ENCODE measurements at regions not wholly inside any gene's neighbourhood (a gene's known extent, or its start where the extent isn't known, plus 50 kb on each side); places are given as distances from the start of the nearest gene placed in this dataset.

DNA sequence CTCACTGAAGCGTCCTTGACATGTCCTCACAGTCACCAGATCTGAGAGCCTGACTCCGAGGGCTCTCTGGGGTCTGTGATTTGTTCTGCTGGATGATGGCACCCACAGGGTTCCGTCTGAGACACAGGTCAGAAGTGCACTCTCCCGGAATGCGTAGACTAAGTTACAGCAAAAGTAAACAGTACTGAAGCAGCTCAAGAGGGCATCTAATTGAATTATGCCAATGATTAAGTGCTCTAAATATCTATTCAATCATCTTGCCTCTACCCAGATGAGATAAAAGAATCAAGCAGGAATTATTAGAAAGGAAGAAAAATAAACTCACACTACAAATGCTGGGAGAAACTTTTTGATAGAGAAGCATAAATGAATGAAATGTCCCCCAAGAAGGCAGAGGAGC, 544.1 kb downstream of the SOX11 start:
- no peak for DNase-seq
- no peaks in the 10 kb centered on the region for H3K4me1 ChIP-seq
- 43 to 44% methylated on average over 5 of the region's 5 CpGs for WGBS, 2 donors
- no peaks in the 10 kb centered on the region for H3K9me3 ChIP-seq
- intact Hi-C loops (cut with DNase I) = no loop called here
- no peak overlapping the region for H3K27ac ChIP-seq
- no peak overlapping the region for H3K4me3 ChIP-seq
- ATAC-seq = no peak
- TF ChIP-seq, protein P1, sequence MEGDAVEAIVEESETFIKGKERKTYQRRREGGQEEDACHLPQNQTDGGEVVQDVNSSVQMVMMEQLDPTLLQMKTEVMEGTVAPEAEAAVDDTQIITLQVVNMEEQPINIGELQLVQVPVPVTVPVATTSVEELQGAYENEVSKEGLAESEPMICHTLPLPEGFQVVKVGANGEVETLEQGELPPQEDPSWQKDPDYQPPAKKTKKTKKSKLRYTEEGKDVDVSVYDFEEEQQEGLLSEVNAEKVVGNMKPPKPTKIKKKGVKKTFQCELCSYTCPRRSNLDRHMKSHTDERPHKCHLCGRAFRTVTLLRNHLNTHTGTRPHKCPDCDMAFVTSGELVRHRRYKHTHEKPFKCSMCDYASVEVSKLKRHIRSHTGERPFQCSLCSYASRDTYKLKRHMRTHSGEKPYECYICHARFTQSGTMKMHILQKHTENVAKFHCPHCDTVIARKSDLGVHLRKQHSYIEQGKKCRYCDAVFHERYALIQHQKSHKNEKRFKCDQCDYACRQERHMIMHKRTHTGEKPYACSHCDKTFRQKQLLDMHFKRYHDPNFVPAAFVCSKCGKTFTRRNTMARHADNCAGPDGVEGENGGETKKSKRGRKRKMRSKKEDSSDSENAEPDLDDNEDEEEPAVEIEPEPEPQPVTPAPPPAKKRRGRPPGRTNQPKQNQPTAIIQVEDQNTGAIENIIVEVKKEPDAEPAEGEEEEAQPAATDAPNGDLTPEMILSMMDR (IDR thresholded peaks at IDR 0.05) = no peak
- no peak for FAIRE-seq
- no peaks in the 10 kb centered on the region for H3K27me3 ChIP-seq
- H3K36me3 ChIP-seq = no peaks in the 10 kb centered on the region

DNA sequence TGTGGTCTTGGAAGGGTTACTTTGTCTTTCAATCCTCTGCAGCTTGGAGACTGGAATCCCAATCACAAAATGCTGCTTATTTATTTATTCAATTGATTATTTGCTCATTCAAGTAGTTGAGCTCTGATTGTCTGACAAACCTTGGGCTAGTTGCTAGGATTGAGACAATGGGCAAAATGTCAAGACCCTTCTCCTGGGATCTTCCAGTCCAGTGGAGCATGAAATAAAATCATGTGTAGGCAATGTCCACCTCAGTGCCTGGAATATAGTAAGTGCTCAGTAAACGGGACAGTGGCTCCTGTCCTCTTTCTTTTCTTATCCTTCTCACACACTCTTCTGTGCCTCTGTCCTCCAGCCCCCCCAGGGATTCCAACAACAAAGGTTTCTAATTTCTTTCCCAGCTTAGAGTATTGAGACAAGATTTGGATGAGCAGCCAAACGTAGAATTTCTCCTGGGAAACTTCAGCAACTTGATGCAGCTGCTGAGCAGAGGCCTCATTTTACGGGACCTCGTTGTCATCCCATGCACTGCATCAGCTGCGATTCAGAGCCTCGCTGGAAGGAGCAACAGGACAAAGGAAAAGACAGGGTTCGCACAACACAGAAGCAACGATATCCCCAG, 545.0 kb downstream of the SOX11 start:
- FAIRE-seq (no peak), DNase-seq (no peak), ATAC-seq (no peak)
- H3K27ac ChIP-seq = no peak overlapping the region
- no peaks in the 10 kb centered on the region for H3K4me1 ChIP-seq
- no peaks in the 10 kb centered on the region for H3K36me3 ChIP-seq
- TF ChIP-seq, protein P1 (IDR thresholded peaks at IDR 0.05) = no peak
- 91 to 92% methylated on average over 8 of the region's 8 CpGs for WGBS, 2 donors
- no peaks in the 10 kb centered on the region for H3K9me3 ChIP-seq
- intact Hi-C loops (cut with DNase I) = no loop called here
- no peaks in the 10 kb centered on the region for H3K27me3 ChIP-seq
- no peak overlapping the region for H3K4me3 ChIP-seq

DNA sequence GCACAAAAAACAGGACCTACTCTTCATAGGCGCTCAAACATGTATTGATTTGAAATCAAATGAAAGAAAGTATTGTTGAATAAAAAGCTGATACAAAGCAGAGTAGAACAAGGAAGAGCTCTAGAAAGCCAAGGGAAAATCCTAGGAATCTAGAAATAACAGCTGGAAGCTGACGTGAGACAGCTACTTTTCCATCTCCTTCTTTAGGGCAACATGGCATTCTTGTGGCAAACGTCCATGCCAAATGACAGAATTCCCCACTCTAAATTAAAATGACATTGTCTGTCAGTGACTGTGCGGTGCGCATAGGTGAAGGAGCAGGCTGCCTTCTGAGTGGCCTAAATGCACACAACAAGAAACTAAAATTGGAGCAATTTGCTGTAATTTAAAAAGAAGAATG, 557.4 kb downstream of the SOX11 start:
- no peak for ATAC-seq
- no peaks in the 10 kb centered on the region for H3K9me3 ChIP-seq
- no peaks in the 10 kb centered on the region for H3K4me1 ChIP-seq
- WGBS, 2 donors = 61 to 72% methylated on average over 5 of the region's 5 CpGs
- H3K27me3 ChIP-seq = no peaks in the 10 kb centered on the region
- H3K27ac ChIP-seq = no peak overlapping the region
- no peaks in the 10 kb centered on the region for H3K36me3 ChIP-seq
- no peak for FAIRE-seq
- intact Hi-C loops (cut with DNase I) = no loop called here
- TF ChIP-seq, protein P1 (IDR thresholded peaks at IDR 0.05) = no peak
- H3K4me3 ChIP-seq = no peak overlapping the region
- DNase-seq = no peak

DNA sequence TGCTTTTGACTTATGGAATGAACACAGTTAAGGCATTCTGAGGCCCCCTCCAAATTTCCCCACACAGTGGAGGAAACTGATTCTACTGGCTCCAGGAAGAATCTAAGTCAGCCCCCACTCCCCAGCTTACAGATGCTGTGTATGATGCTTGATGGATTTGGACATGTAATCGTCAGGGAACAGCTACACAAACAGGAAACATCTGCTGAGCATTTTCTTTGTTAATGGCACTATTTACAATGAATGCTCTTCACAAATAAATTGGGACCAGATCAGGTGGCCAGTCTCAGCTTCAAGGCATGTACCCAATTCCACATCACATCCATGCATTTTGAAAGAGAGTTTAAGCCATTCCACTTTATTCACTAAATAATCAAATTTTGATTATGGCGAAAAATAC, 562.3 kb downstream of the SOX11 start:
- Histone ChIP-seq H3K36me3 (no peaks in the 10 kb centered on the region), H3K27ac (no peak overlapping the region), H3K4me1 (no peaks in the 10 kb centered on the region), H3K4me3 (no peak overlapping the region), H3K9me3 (no peaks in the 10 kb centered on the region), H3K27me3 (no peaks in the 10 kb centered on the region)
- ATAC-seq = no peak
- no peak for DNase-seq
- no peak for FAIRE-seq
- intact Hi-C loops (cut with DNase I) = no loop called here
- 27 to 80% methylated on average over 2 of the region's 2 CpGs for WGBS, 2 donors
- TF ChIP-seq, protein P1 (IDR thresholded peaks at IDR 0.05) = no peak

DNA sequence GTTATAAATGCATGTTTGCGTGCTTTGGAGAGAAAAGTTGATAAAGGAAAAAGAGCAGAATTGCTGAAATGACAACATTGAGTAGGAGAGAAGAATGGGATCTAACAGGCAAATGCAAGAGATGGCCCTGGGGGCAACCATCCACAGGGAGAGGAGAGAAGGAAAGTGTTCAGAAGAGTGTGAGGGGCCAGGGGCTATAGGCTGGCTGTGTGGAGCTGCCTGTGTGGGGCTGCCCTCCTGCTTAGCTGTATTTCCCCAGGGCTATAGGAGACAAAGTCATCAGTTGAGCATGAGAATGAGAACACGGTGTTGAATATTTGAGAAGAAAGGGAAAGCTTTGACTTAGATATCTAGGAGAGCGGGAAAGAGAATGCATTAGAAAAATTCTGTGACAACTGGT, 572.0 kb downstream of the SOX11 start:
- FAIRE-seq (no peak), ATAC-seq (no peak), DNase-seq (no peak)

More for the DNA sequence above, 572.0 kb downstream of the SOX11 start:
- Histone ChIP-seq H3K27ac (no peak overlapping the region), H3K4me1 (no peaks in the 10 kb centered on the region), H3K36me3 (no peaks in the 10 kb centered on the region), H3K27me3 (no peaks in the 10 kb centered on the region), H3K9me3 (no peaks in the 10 kb centered on the region), H3K4me3 (no peak overlapping the region)
- TF ChIP-seq, protein P1 (IDR thresholded peaks at IDR 0.05) = no peak
- 88 to 98% methylated on average over 3 of the region's 3 CpGs for WGBS, 2 donors
- intact Hi-C loops (cut with DNase I) = no loop called here

Data from pancreas (tissue), 10 donors.